ENCODE measurements at regions not wholly inside any gene's neighbourhood (a gene's known extent, or its start where the extent isn't known, plus 50 kb on each side); places are given as distances from the start of the nearest gene placed in this dataset.

DNA sequence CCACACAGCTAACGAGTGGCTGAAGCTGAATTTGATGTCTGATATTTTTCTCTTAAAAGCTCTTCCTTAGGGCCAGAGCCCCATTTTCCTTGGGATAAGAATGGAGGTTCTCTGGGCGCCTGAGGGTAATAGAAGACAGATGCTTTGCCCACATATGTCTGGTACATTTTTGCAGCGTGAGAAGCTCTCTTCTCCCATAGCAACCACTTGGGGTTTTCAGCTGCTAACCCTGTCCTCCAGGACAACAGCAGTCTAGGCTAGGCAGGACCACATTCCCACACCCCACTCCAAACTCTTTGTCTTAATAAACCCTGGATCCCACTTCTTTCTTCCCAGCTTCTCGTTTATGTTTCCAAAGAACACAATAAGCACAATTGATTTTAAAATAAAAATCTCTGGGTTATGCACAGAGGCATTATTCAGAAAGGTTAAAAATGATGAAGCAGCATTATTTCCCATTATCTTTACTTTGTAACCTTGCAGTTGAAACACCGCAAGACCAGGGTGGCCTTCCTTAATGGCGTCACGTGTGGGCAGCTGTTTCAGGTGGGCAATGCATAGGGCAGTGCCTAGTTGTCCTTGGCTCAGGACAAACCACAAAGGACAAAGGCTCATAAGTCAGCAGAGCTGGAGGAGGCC is 56.5 kb upstream of the NTRK3 start:
- DNase-seq = no peak

DNA sequence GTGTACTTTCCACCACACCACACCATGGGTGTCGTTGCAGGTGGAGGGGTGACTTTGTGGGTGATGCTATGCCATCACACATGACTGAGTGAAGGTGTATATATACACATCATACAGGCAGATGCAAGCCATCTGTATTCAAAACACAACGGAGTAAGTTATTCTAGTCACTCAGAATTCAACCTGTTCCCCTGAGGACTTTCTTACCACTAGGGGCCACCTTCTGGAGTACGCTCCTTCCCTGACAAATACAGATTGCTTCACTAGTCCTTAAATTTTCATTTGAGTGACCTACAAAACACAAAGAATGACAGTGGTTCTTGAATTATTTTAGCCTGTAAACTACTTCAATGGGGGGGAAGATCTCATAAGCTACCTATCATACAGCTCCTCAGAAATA is 52.8 kb upstream of the NTRK3 start:
- DNase-seq = no peak

DNA sequence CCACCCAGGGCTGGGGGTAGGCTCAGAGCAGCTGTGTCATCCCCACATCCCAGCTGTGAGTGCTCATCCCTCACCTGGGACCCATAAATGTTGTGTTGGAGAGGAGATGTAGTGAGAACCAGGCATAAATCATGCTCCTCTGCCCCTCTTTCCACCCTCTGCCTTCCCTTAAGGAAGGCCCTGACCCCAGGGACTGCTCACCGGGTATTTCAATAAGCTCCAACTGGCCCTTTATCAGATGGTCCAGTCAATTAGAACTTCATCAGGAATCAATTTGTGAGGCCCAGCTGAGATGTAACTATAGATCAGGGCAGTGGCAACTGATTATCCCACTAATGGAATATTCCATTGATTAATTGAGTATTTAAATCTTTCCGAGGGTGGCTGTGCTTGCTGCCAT is 50.8 kb upstream of the NTRK3 start:
- DNase-seq = no peak

All from 8988T (cell line).